Mammary epithelial cell (primary cell): ENCODE measurements at regions not wholly inside any gene's neighbourhood (a gene's known extent, or its start where the extent isn't known, plus 50 kb on each side); places are given as distances from the start of the nearest gene placed in this dataset.

Experiments
- EZH2 ChIP-seq: IDR thresholded peaks from 2 replicates; pipeline ENCODE4 v1.6.1; 2012; ENCODE audit warnings: low read length, inconsistent platforms, borderline replicate concordance
- TF ChIP-seq, protein P1 (sequence below), 2 donors: IDR thresholded peaks in 1 of 2; conservative IDR thresholded peaks in 1 of 2; 2 replicates each; pipeline ENCODE4 v1.5.1; 2011 to 2012; ENCODE audit warnings: inconsistent platforms in 2 of 2, low read length in 2 of 2, mild to moderate bottlenecking in 2 of 2, control low read depth in 1 of 2, low read depth in 1 of 2; ENCODE audit not compliant: insufficient read depth in 1 of 2; ENCODE audit errors: extremely low read depth in 1 of 2

DNA sequence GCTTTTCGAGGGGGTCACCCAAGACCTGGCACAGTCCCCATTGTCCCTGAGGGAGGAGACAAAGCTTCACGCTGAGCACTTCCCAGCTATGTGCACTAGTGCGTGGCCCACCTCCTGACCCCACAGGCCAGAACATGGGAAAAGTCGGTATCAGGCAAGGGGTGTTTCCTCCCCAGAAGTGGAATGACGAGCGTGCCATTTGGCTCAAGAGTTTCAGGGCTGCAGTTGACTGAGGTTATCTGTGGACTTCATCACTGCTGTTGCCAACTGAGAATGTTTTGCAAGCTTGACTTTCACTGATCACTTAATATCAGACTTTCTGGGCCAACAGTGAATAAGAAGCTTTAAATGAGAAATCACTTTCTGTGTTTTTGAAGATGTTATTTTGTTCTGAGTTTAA is 137.0 kb upstream of the AFDN start:
- TF ChIP-seq, protein P1, sequence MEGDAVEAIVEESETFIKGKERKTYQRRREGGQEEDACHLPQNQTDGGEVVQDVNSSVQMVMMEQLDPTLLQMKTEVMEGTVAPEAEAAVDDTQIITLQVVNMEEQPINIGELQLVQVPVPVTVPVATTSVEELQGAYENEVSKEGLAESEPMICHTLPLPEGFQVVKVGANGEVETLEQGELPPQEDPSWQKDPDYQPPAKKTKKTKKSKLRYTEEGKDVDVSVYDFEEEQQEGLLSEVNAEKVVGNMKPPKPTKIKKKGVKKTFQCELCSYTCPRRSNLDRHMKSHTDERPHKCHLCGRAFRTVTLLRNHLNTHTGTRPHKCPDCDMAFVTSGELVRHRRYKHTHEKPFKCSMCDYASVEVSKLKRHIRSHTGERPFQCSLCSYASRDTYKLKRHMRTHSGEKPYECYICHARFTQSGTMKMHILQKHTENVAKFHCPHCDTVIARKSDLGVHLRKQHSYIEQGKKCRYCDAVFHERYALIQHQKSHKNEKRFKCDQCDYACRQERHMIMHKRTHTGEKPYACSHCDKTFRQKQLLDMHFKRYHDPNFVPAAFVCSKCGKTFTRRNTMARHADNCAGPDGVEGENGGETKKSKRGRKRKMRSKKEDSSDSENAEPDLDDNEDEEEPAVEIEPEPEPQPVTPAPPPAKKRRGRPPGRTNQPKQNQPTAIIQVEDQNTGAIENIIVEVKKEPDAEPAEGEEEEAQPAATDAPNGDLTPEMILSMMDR (conservative IDR thresholded peaks at IDR 0.05 in 1 of 2, IDR thresholded peaks at IDR 0.05 in 1 of 2; ENCODE audit: extremely low read depth in 1 of 2, insufficient read depth in 1 of 2, low read depth in 1 of 2, low read length in 2 of 2), result no peak
- TF ChIP-seq EZH2, result no peak
